Body of pancreas (tissue), 4 donors: ENCODE measurements at regions not wholly inside any gene's neighbourhood (a gene's known extent, or its start where the extent isn't known, plus 50 kb on each side); places are given as distances from the start of the nearest gene placed in this dataset.

Experiments used
- ATAC-seq: fragments of 150-250 bp; one replicate; pipeline ENCODE4 v1.9.1; 2016
- DNase-seq, 4 donors: peaks; one replicate each; pipeline ENCODE4 v3.0.0-alpha.2; 2019
- H3K27ac ChIP-seq, 4 donors: fragments of 200-600 bp; sonication (generic); 1 replicate in 3 of 4; 2 replicates in 1 of 4; pipeline versions ENCODE4 v1.5.1 to v1.6.1; 2016 to 2019; ENCODE audit warnings: mild to moderate bottlenecking in 1 of 4, mixed read lengths in 1 of 4, moderate library complexity in 1 of 4
- H3K27me3 ChIP-seq, 2 donors: fragments of 200-600 bp; sonication (generic); one replicate each; pipeline ENCODE4 v1.6.0; 2016; ENCODE audit warnings: mild to moderate bottlenecking in 1 of 2
- H3K36me3 ChIP-seq, 2 donors: fragments of 200-600 bp; sonication (generic); replicated peaks in 1 of 2; 2 replicates each; pipeline ENCODE4 v1.5.1; 2016; ENCODE audit warnings: low read depth in 2 of 2; ENCODE audit not compliant: insufficient read depth in 1 of 2
- H3K4me1 ChIP-seq: fragments of 200-600 bp; sonication (generic); one replicate; pipeline ENCODE4 v1.6.0; 2016
- H3K4me3 ChIP-seq, 2 donors: fragments of 200-600 bp; sonication (generic); 1 replicate in 1 of 2; 2 replicates in 1 of 2; pipeline ENCODE4 v1.5.1; 2016 to 2019
- H3K9me3 ChIP-seq, 3 donors: fragments of 200-600 bp; sonication (generic); 1 replicate in 2 of 3; 2 replicates in 1 of 3; pipeline ENCODE4 v1.5.1; 2016
- POLR2A ChIP-seq, 3 donors: fragments of 450-650 bp; IDR thresholded peaks; one replicate each; pipeline ENCODE4 v1.6.1; 2016; ENCODE audit warnings: antibody characterized with exemption in 3 of 3, mild to moderate bottlenecking in 2 of 3
- WGBS, 2 donors: methylation state at CpG; one replicate each; pipeline ENCODE4 v1.1.5; 2017; 5-methylcytosine and 5-hydroxymethylcytosine counted together
- intact Hi-C: fragments of 100-400 bp; cut with DNase I; formaldehyde crosslinking; loops from one replicate; pipeline ENCODE4 v1.15.1; 2023
- TF ChIP-seq, protein P1 (sequence below), 7 experiments: fragments of 450-650 bp in 4 of 7; fragments of 200-600 bp in 3 of 7; sonication (generic) in 3 of 7; IDR thresholded peaks; one replicate each; pipeline ENCODE4 v1.5.1; 2016 to 2019; ENCODE audit warnings: antibody characterized with exemption in 7 of 7

DNA sequence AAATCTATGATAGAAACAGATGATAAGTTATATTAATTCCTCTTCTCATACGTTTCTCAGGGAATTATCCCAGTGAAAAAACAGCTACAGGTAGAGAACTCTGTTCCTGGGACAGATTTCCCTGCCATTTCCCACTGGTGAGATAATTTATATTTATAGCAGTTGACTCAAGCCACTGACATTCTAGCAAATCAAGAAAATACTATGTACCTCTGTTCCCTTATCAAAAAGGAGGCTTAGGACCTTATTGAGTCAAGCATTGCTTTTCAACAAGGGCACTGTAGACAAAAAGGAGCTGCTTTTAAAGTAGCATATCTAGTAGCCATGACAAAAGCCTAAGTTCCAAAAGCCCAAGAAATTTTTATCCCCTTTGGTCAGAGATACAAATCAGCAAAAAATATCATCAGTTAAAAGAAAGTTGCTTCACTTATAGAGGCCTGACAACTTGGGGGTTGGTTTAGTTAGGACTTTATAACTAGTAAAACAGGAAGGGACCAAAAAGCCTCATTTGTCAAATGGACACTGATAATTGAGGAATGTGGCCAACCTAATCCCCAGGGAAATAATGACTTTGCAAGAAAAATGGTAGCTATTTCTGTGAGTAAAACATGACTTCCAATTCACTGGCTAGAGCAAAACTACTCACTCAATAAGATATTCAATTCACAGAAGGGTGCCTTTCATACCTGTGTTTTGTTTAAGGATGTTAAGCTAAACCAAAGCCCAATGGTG, 652.5 kb downstream of the SLITRK1 start:
- Histone ChIP-seq H3K9me3 (no peaks in the 10 kb centered on the region), H3K27ac (no peak overlapping the region), H3K4me3 (no peak overlapping the region), H3K4me1 (no peaks in the 10 kb centered on the region), H3K36me3 (no peaks in the 10 kb centered on the region), H3K27me3 (no peaks in the 10 kb centered on the region)
- 28 to 42% methylated on average over 1 of the region's 1 CpG for WGBS, 2 donors
- TF ChIP-seq POLR2A (IDR thresholded peaks at IDR 0.05): no peak
- TF ChIP-seq, protein P1, sequence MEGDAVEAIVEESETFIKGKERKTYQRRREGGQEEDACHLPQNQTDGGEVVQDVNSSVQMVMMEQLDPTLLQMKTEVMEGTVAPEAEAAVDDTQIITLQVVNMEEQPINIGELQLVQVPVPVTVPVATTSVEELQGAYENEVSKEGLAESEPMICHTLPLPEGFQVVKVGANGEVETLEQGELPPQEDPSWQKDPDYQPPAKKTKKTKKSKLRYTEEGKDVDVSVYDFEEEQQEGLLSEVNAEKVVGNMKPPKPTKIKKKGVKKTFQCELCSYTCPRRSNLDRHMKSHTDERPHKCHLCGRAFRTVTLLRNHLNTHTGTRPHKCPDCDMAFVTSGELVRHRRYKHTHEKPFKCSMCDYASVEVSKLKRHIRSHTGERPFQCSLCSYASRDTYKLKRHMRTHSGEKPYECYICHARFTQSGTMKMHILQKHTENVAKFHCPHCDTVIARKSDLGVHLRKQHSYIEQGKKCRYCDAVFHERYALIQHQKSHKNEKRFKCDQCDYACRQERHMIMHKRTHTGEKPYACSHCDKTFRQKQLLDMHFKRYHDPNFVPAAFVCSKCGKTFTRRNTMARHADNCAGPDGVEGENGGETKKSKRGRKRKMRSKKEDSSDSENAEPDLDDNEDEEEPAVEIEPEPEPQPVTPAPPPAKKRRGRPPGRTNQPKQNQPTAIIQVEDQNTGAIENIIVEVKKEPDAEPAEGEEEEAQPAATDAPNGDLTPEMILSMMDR (IDR thresholded peaks at IDR 0.05): no peak
- intact Hi-C loops: no loop called here
- ATAC-seq (no peak), DNase-seq (no peak)

DNA sequence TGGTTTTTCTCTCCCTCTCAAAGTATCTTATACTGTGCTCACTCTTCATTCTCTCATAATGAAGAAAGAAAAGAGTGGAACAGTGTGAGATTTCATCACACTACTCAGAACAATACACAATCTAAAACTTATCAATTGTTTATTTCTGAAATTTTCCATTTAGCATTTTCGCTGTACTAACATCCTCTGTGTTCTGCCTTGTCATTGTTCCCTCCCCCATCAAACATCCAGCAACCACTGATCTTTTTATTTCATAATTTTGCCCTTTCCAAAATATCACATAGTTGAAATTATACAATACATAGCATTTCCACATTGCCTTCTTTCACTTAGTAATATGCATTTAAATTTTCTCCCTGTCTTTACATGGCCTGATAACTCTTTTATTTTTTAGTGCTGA, 658.7 kb downstream of the SLITRK1 start:
- 70% methylated on average over 1 of the region's 1 CpG for WGBS, 2 donors
- no peak for DNase-seq
- no peaks in the 10 kb centered on the region for H3K4me1 ChIP-seq
- intact Hi-C loops: no loop called here
- H3K27ac ChIP-seq: no peak overlapping the region
- no peaks in the 10 kb centered on the region for H3K27me3 ChIP-seq
- no peaks in the 10 kb centered on the region for H3K36me3 ChIP-seq
- TF ChIP-seq POLR2A (IDR thresholded peaks at IDR 0.05): no peak
- TF ChIP-seq, protein P1 (IDR thresholded peaks at IDR 0.05): no peak
- no peak for ATAC-seq
- no peak overlapping the region for H3K4me3 ChIP-seq
- no peaks in the 10 kb centered on the region for H3K9me3 ChIP-seq

DNA sequence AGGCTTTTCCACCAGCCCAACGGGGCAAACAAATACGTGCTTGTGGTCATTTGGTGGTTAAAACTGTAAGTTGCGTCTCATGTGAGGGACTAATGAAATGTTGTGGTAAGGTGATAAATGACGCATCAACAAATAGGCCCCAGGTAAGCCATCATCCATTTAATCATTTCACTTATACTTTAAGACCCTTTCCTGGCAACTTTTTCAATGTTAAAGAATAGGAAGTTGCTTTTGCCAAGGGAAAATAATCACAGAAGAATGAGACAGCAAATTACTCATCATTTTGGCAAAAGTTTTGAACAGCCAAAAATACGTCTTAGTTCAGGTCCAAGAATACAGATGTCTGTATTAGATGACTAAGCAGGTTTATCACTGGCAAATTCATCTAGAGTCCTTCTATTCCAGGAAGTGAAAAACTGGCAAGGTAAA, 660.4 kb downstream of the SLITRK1 start:
- Histone ChIP-seq H3K36me3 (no peaks in the 10 kb centered on the region), H3K27ac (no peak overlapping the region), H3K27me3 (no peaks in the 10 kb centered on the region), H3K4me1 (no peaks in the 10 kb centered on the region), H3K4me3 (no peak overlapping the region), H3K9me3 (no peaks in the 10 kb centered on the region)
- WGBS, 2 donors: 66 to 72% methylated on average over 5 of the region's 5 CpGs
- no peak for ATAC-seq
- intact Hi-C loops: no loop called here
- no peak for TF ChIP-seq POLR2A (IDR thresholded peaks at IDR 0.05)
- TF ChIP-seq, protein P1 (IDR thresholded peaks at IDR 0.05): no peak
- no peak for DNase-seq

DNA sequence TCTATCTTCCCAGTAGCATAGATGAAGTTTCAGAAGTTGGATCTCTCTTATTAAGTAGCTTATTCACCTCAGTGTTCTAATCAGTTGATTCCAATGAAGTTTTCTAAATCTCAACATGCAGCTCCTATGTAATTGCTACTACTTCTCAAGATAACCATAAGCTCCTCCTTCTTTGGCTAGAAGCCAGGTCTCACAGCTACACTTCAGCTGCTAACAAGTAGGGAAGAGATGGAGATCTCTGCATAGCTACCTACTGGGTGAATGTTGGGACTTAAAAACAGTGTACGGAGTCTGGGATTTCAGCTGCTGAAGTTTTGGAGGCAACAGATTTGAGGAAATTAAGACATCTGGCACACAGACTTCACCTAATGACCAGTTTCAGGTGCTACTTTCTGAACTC, 661.0 kb downstream of the SLITRK1 start:
- Histone ChIP-seq H3K4me3 (no peak overlapping the region), H3K27me3 (no peaks in the 10 kb centered on the region), H3K4me1 (no peaks in the 10 kb centered on the region), H3K9me3 (no peaks in the 10 kb centered on the region), H3K36me3 (no peaks in the 10 kb centered on the region), H3K27ac (no peak overlapping the region)
- WGBS, 2 donors: 96 to 100% methylated on average over 1 of the region's 1 CpG
- DNase-seq: no peak
- ATAC-seq: no peak
- no peak for TF ChIP-seq POLR2A (IDR thresholded peaks at IDR 0.05)
- TF ChIP-seq, protein P1 (IDR thresholded peaks at IDR 0.05): no peak
- intact Hi-C loops: no loop called here

DNA sequence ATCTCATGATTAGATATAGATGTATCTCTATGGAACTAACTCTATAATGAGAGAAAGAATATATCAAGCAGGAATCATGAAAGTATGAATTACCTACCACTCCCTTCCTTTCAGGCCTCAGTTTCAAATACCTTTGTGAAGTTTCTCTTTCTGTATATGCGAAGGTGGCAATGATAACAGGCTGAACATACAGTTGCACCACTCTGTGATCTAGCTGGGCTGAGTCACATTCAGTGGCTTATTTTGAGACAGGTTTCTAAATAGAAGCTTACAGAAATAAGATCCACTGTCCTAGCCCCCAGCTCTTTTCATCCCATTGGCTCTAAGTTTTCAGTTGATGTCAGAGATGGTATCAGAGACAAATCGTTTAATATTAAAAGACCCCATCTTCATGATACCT, 662.0 kb downstream of the SLITRK1 start:
- WGBS, 2 donors: 82 to 88% methylated on average over 2 of the region's 2 CpGs
- Histone ChIP-seq H3K36me3 (no peaks in the 10 kb centered on the region), H3K4me1 (no peaks in the 10 kb centered on the region), H3K27ac (no peak overlapping the region), H3K9me3 (no peaks in the 10 kb centered on the region), H3K27me3 (no peaks in the 10 kb centered on the region), H3K4me3 (no peak overlapping the region)
- TF ChIP-seq, protein P1 (IDR thresholded peaks at IDR 0.05): no peak
- TF ChIP-seq POLR2A (IDR thresholded peaks at IDR 0.05): no peak
- intact Hi-C loops: no loop called here
- no peak for ATAC-seq
- no peak for DNase-seq
